Hepatocyte (in vitro differentiated cells): ENCODE measurements at regions not wholly inside any gene's neighbourhood (a gene's known extent, or its start where the extent isn't known, plus 50 kb on each side); places are given as distances from the start of the nearest gene placed in this dataset.

Source experiments
- CTCF ChIP-seq: fragments of 200-600 bp; sonication (generic); IDR thresholded peaks from 2 replicates; pipeline ENCODE4 v1.5.1; 2016; ENCODE audit warnings: antibody characterized with exemption, mild to moderate bottlenecking; ENCODE audit not compliant: poor library complexity
- EZH2 ChIP-seq: fragments of 200-600 bp; sonication (generic); IDR thresholded peaks from 2 replicates; pipeline ENCODE4 v1.6.1; 2016; ENCODE audit warnings: antibody characterized with exemption, mild to moderate bottlenecking, borderline replicate concordance
- EZH2phosphoT487 ChIP-seq: fragments of 200-600 bp; sonication (generic); IDR thresholded peaks from one replicate; pipeline ENCODE4 v1.6.1; 2018; ENCODE audit warnings: antibody characterized with exemption, mild to moderate bottlenecking, low read depth, moderate library complexity; ENCODE audit not compliant: unreplicated experiment, severe bottlenecking

- TF ChIP-seq CTCF (no peak), EZH2phosphoT487 (no peak), EZH2 (no peak)
Measured at GRCh38 chr11:36748836-36749235, 150.8 kb upstream of the RAG2 start.
